Testis (tissue), 2 donors: ENCODE measurements at regions not wholly inside any gene's neighbourhood (a gene's known extent, or its start where the extent isn't known, plus 50 kb on each side); places are given as distances from the start of the nearest gene placed in this dataset.

ENCODE experiments used
- POLR2A ChIP-seq: fragments of 450-650 bp; IDR thresholded peaks from one replicate; pipeline ENCODE4 v1.6.1; 2017; ENCODE audit warnings: antibody characterized with exemption, mild to moderate bottlenecking, moderate library complexity
- TF ChIP-seq, protein P1 (sequence below), 3 experiments: fragments of 450-650 bp in 2 of 3; fragments of 200-600 bp in 1 of 3; sonication (generic) in 1 of 3; IDR thresholded peaks; one replicate each; pipeline ENCODE4 v1.5.1; 2016 to 2019; ENCODE audit warnings: antibody characterized with exemption in 3 of 3, mild to moderate bottlenecking in 2 of 3, moderate library complexity in 1 of 3

DNA sequence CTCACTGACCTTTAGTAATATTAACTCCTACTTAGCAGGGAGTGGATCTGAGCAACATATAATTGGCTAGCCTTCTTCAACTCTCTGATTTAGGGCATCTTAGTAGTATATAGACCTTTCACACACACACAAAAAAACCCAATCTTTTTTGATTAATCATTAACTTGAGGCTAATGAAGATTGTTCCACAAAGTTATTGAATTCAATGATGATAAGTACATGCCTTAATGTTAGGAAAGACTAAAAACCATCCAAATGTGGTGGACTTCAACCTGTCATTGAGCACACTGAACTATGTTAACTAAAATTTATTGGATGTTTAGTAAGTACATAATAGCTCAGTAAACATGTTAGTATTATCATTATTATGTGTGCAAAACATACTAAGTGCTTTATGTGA lies 179.4 kb upstream of the SLC25A13 start:
- TF ChIP-seq, protein P1, sequence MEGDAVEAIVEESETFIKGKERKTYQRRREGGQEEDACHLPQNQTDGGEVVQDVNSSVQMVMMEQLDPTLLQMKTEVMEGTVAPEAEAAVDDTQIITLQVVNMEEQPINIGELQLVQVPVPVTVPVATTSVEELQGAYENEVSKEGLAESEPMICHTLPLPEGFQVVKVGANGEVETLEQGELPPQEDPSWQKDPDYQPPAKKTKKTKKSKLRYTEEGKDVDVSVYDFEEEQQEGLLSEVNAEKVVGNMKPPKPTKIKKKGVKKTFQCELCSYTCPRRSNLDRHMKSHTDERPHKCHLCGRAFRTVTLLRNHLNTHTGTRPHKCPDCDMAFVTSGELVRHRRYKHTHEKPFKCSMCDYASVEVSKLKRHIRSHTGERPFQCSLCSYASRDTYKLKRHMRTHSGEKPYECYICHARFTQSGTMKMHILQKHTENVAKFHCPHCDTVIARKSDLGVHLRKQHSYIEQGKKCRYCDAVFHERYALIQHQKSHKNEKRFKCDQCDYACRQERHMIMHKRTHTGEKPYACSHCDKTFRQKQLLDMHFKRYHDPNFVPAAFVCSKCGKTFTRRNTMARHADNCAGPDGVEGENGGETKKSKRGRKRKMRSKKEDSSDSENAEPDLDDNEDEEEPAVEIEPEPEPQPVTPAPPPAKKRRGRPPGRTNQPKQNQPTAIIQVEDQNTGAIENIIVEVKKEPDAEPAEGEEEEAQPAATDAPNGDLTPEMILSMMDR (IDR thresholded peaks at IDR 0.05) = no peak
- TF ChIP-seq POLR2A = no peak
